ENCODE measurements at regions not wholly inside any gene's neighbourhood (a gene's known extent, or its start where the extent isn't known, plus 50 kb on each side); places are given as distances from the start of the nearest gene placed in this dataset.

GRCh38 chr16:55057866-55058265 is 127.2 kb downstream of the IRX5 start:
- TF ChIP-seq CTCF (IDR thresholded peaks at IDR 0.05; ENCODE audit: low read depth, low read length) (no peak), POLR2A (IDR thresholded peaks at IDR 0.05; ENCODE audit: extremely low read depth, insufficient read length) (no peak)

All from NB4 (cell line).